ENCODE measurements at regions not wholly inside any gene's neighbourhood (a gene's known extent, or its start where the extent isn't known, plus 50 kb on each side); places are given as distances from the start of the nearest gene placed in this dataset.

GRCh38 chr4:125501090-125501489 lies 186.3 kb downstream of the FAT4 start:
- TF ChIP-seq CTCF (IDR thresholded peaks at IDR 0.05; ENCODE audit: control extremely low read depth, extremely low read depth): no peak
- Histone ChIP-seq H3K4me3 (no peak overlapping the region), H3K9ac (ENCODE audit: insufficient read depth in 1 of 2, low read length in 2 of 2) (no peak overlapping the region), H3K4me1 (ENCODE audit: control insufficient read depth in 5 of 5, insufficient read depth in 5 of 5, low read length in 5 of 5) (no peaks in the 10 kb centered on the region), H3K27me3 (ENCODE audit: control insufficient read depth in 3 of 3, insufficient read depth in 3 of 3, low read length in 2 of 3) (no peaks in the 10 kb centered on the region), H3K36me3 (ENCODE audit: control insufficient read depth in 4 of 4, insufficient read depth in 4 of 4, low read length in 4 of 4) (no peaks in the 10 kb centered on the region), H3K27ac (ENCODE audit: low read depth in 1 of 2, low read length in 1 of 2) (no peak overlapping the region), H3K9me3 (ENCODE audit: control insufficient read depth in 4 of 4, insufficient read depth in 3 of 4, low read length in 3 of 4) (no peaks in the 10 kb centered on the region)
- DNase-seq: no peak
- ATAC-seq (ENCODE audit: insufficient read depth, low FRiP score): no peak
- 90 to 91% methylated on average over 3 of the region's 3 CpGs for WGBS, 2 donors

- DNase-seq (no peak), ATAC-seq (ENCODE audit: insufficient read depth, low FRiP score) (no peak)
- Histone ChIP-seq H3K4me3 (no peak overlapping the region), H3K9me3 (ENCODE audit: control insufficient read depth in 4 of 4, insufficient read depth in 3 of 4, low read length in 3 of 4) (no peaks in the 10 kb centered on the region), H3K27ac (ENCODE audit: low read depth in 1 of 2, low read length in 1 of 2) (no peak overlapping the region), H3K4me1 (ENCODE audit: control insufficient read depth in 5 of 5, insufficient read depth in 5 of 5, low read length in 5 of 5) (no peaks in the 10 kb centered on the region), H3K36me3 (ENCODE audit: control insufficient read depth in 4 of 4, insufficient read depth in 4 of 4, low read length in 4 of 4) (no peaks in the 10 kb centered on the region), H3K27me3 (ENCODE audit: control insufficient read depth in 3 of 3, insufficient read depth in 3 of 3, low read length in 2 of 3) (no peaks in the 10 kb centered on the region), H3K9ac (ENCODE audit: insufficient read depth in 1 of 2, low read length in 2 of 2) (no peak overlapping the region)
- no peak for TF ChIP-seq CTCF (IDR thresholded peaks at IDR 0.05; ENCODE audit: control extremely low read depth, extremely low read depth)
- WGBS, 2 donors: 77 to 84% methylated on average over 4 of the region's 4 CpGs
Observed at GRCh38 chr4:125501568-125501967, 186.8 kb downstream of the FAT4 start.

- Histone ChIP-seq H3K4me3 (no peak overlapping the region), H3K36me3 (ENCODE audit: control insufficient read depth in 4 of 4, insufficient read depth in 4 of 4, low read length in 4 of 4) (no peaks in the 10 kb centered on the region), H3K4me1 (ENCODE audit: control insufficient read depth in 5 of 5, insufficient read depth in 5 of 5, low read length in 5 of 5) (no peaks in the 10 kb centered on the region), H3K9ac (ENCODE audit: insufficient read depth in 1 of 2, low read length in 2 of 2) (no peak overlapping the region), H3K27ac (ENCODE audit: low read depth in 1 of 2, low read length in 1 of 2) (no peak overlapping the region), H3K27me3 (ENCODE audit: control insufficient read depth in 3 of 3, insufficient read depth in 3 of 3, low read length in 2 of 3) (no peaks in the 10 kb centered on the region), H3K9me3 (ENCODE audit: control insufficient read depth in 4 of 4, insufficient read depth in 3 of 4, low read length in 3 of 4) (peaks cover 0 to 9% (median 0%) of the 10 kb centered on the region in 4 donors)
- ATAC-seq (ENCODE audit: insufficient read depth, low FRiP score): no peak
- WGBS, 2 donors: 81 to 87% methylated on average over 4 of the region's 4 CpGs
- DNase-seq: no peak
- no peak for TF ChIP-seq CTCF (IDR thresholded peaks at IDR 0.05; ENCODE audit: control extremely low read depth, extremely low read depth)
Observed at GRCh38 chr4:125505621-125506020, 190.9 kb downstream of the FAT4 start.

GRCh38 chr4:125507141-125507540 lies 192.4 kb downstream of the FAT4 start:
- ATAC-seq (ENCODE audit: insufficient read depth, low FRiP score) (no peak), DNase-seq (no peak)
- no peaks in the 10 kb centered on the region for H3K4me1 ChIP-seq (ENCODE audit: control insufficient read depth in 5 of 5, insufficient read depth in 5 of 5, low read length in 5 of 5)
- no peak overlapping the region for H3K9ac ChIP-seq (ENCODE audit: insufficient read depth in 1 of 2, low read length in 2 of 2)
- no peaks in the 10 kb centered on the region for H3K36me3 ChIP-seq (ENCODE audit: control insufficient read depth in 4 of 4, insufficient read depth in 4 of 4, low read length in 4 of 4)
- no peaks in the 10 kb centered on the region for H3K27me3 ChIP-seq (ENCODE audit: control insufficient read depth in 3 of 3, insufficient read depth in 3 of 3, low read length in 2 of 3)
- peaks cover 0 to 9% (median 0%) of the 10 kb centered on the region in 4 donors for H3K9me3 ChIP-seq (ENCODE audit: control insufficient read depth in 4 of 4, insufficient read depth in 3 of 4, low read length in 3 of 4)
- H3K27ac ChIP-seq (ENCODE audit: low read depth in 1 of 2, low read length in 1 of 2): no peak overlapping the region
- TF ChIP-seq CTCF (IDR thresholded peaks at IDR 0.05; ENCODE audit: control extremely low read depth, extremely low read depth): no peak
- H3K4me3 ChIP-seq: no peak overlapping the region

Data from lung (tissue), 11 donors.